Sigmoid colon (tissue), 4 donors: ENCODE measurements at regions not wholly inside any gene's neighbourhood (a gene's known extent, or its start where the extent isn't known, plus 50 kb on each side); places are given as distances from the start of the nearest gene placed in this dataset.

Experiments
- EP300 ChIP-seq, 4 donors: sonication (generic); formaldehyde crosslinking; IDR thresholded peaks; one replicate each; pipeline ENCODE4 v1.6.1; 2017; ENCODE audit warnings: antibody characterized with exemption in 4 of 4
- TF ChIP-seq, protein P1 (sequence below), 4 experiments: fragments of 450-650 bp in 3 of 4; fragments of 200-600 bp in 1 of 4; IDR thresholded peaks; one replicate each; pipeline ENCODE4 v1.5.1; 2016 to 2019; ENCODE audit warnings: antibody characterized with exemption in 4 of 4, mild to moderate bottlenecking in 3 of 4, moderate library complexity in 2 of 4

DNA sequence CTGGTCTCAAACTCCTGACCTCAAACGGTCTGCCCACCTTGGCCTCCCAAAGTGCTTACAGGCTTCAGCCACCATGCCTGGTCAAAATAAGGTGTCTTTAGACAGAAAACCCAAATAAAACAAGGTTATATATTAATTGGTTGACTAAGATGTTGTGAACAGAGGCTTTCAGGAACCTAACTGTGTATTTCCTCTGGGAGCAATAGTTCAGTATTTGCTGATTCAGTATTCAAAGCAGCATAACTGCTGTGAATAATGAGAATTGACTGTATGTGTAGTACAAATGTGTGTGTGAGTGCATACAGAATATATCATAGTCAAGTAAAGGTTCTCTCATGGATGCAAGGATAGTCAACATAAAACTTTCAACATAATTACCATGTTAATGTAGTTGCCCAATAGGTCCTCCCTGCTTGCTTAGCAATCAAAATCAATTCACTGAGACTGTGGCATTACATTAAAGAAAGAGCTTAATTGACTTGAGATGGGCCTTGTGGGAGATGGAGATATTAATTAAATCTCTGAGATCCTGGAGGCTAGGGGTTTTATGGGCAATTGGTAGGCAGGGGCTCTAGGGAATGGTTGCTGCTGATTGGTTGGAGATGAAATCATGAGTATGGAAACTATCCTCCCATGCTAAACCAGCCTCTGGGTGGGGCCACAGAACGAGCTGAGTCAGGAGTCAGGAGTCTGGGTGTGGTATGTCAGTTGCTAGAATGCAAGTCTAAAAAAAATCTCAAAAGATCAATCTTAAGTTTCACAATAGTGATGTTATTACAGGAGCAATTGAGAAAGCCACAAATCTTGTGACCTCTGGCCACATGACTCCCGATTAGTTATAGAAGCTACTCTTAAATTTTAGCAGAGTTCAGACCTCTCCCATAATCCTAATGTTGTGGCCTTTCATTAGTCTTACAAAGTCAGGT lies 162.7 kb downstream of the AKR1D1 start:
- TF ChIP-seq, protein P1, sequence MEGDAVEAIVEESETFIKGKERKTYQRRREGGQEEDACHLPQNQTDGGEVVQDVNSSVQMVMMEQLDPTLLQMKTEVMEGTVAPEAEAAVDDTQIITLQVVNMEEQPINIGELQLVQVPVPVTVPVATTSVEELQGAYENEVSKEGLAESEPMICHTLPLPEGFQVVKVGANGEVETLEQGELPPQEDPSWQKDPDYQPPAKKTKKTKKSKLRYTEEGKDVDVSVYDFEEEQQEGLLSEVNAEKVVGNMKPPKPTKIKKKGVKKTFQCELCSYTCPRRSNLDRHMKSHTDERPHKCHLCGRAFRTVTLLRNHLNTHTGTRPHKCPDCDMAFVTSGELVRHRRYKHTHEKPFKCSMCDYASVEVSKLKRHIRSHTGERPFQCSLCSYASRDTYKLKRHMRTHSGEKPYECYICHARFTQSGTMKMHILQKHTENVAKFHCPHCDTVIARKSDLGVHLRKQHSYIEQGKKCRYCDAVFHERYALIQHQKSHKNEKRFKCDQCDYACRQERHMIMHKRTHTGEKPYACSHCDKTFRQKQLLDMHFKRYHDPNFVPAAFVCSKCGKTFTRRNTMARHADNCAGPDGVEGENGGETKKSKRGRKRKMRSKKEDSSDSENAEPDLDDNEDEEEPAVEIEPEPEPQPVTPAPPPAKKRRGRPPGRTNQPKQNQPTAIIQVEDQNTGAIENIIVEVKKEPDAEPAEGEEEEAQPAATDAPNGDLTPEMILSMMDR (IDR thresholded peaks at IDR 0.05): no peak
- no peak for TF ChIP-seq EP300 (IDR thresholded peaks at IDR 0.05)
